GM12872 (cell line): ENCODE measurements at regions not wholly inside any gene's neighbourhood (a gene's known extent, or its start where the extent isn't known, plus 50 kb on each side); places are given as distances from the start of the nearest gene placed in this dataset.

Source experiments
- CTCF ChIP-seq: IDR thresholded peaks from 3 replicates; pipeline ENCODE4 v1.5.1; 2011; ENCODE audit warnings: low read depth, mild to moderate bottlenecking, low read length, moderate library complexity; ENCODE audit not compliant: insufficient read depth

GRCh38 chr6:81813305-81813704 is 60.8 kb upstream of the TENT5A start:
- no peak for TF ChIP-seq CTCF

GRCh38 chr6:81812401-81812800 is 59.9 kb upstream of the TENT5A start:
- TF ChIP-seq CTCF: no peak

GRCh38 chr6:81808851-81809570 is 56.5 kb upstream of the TENT5A start:
- no peak for TF ChIP-seq CTCF

GRCh38 chr6:81806793-81807565 is 54.5 kb upstream of the TENT5A start:
- no peak for TF ChIP-seq CTCF

GRCh38 chr6:81802356-81802755 is 49.9 kb upstream of the TENT5A start:
- no peak for TF ChIP-seq CTCF
